ENCODE measurements at regions not wholly inside any gene's neighbourhood (a gene's known extent, or its start where the extent isn't known, plus 50 kb on each side); places are given as distances from the start of the nearest gene placed in this dataset.
"Not testable (repeated sequence)": the region's sequence is repeated elsewhere in the genome, so short reads cannot be mapped to it uniquely, and the experiment has no call there.

- TF ChIP-seq CTCF, POLR2A (IDR thresholded peaks at IDR 0.05): not testable (repeated sequence)
These were observed 1245.1 kb downstream of the RPIA start for GRCh38 chr2:89936559-89936958.

All from adrenal gland (tissue), 5 donors.